ENCODE measurements at regions not wholly inside any gene's neighbourhood (a gene's known extent, or its start where the extent isn't known, plus 50 kb on each side); places are given as distances from the start of the nearest gene placed in this dataset.

DNA sequence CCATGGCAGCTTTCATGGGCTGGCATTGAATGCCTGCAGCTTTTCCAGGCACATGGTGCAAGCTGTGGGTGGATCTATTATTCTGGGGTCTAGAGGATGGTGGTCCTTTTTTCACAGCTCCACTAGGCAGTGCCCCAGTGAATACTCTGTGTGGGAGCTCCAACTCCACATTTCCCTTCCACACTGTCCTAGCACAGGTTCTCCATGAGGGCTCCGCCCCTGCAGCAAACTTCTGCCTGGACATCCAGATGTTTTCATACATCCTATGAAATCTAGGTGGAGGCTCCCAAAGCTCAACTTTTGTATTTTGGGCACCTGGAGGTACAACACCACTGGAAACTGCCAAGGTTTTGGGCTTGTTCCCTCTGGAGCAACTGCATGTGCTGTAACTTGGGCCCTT is 450.6 kb downstream of the LMO7 start:
- TF ChIP-seq CTCF (IDR thresholded peaks at IDR 0.05; ENCODE audit: low read depth, low read length): no peak
- TF ChIP-seq EZH2phosphoT487 (IDR thresholded peaks at IDR 0.05; ENCODE audit: low read depth): no peak
